Calu3 (cell line): ENCODE measurements at regions not wholly inside any gene's neighbourhood (a gene's known extent, or its start where the extent isn't known, plus 50 kb on each side); places are given as distances from the start of the nearest gene placed in this dataset.
"Not testable (repeated sequence)": the region's sequence is repeated elsewhere in the genome, so short reads cannot be mapped to it uniquely, and the experiment has no call there.

Experiments
- BruUV-seq: library from RNA; stranded (reverse); fragments of 400-500 nt; replicated peaks from 2 replicates; lab custom pipeline; 2021; lab: Mats Ljungman, UMichigan
- CTCF ChIA-PET: fragments of 300-600 bp; sonication (Branson Sonifier 250); formaldehyde crosslinking; loops from one replicate; lab custom pipeline; 2022; ENCODE audit warnings: antibody characterized with exemption; lab: Charles Lee
- DNase-seq: peaks from one replicate; pipeline ENCODE4 v3.0.0; 2022
- H3K27ac Mint-ChIP-seq: one replicate; pipeline ENCODE4 v1.8.0; 2022; ENCODE audit warnings: mixed read lengths; ENCODE audit not compliant: unreplicated experiment
- H3K27me3 Mint-ChIP-seq: one replicate; pipeline ENCODE4 v1.8.0; 2022; ENCODE audit warnings: mixed read lengths; ENCODE audit not compliant: unreplicated experiment
- H3K36me3 Mint-ChIP-seq: one replicate; pipeline ENCODE4 v1.8.0; 2022; ENCODE audit warnings: mild to moderate bottlenecking, moderate library complexity, mixed read lengths; ENCODE audit not compliant: insufficient read depth, unreplicated experiment
- H3K4me1 Mint-ChIP-seq: one replicate; pipeline ENCODE4 v1.8.0; 2022; ENCODE audit warnings: mild to moderate bottlenecking, low read depth, mixed read lengths; ENCODE audit not compliant: unreplicated experiment
- H3K4me3 Mint-ChIP-seq: one replicate; pipeline ENCODE4 v1.8.0; 2022; ENCODE audit warnings: mild to moderate bottlenecking, low read depth, moderate library complexity, mixed read lengths; ENCODE audit not compliant: unreplicated experiment
- H3K9me3 Mint-ChIP-seq: one replicate; pipeline ENCODE4 v1.8.0; 2022; ENCODE audit warnings: low read depth, mixed read lengths; ENCODE audit not compliant: unreplicated experiment
- intact Hi-C: fragments of 100-400 bp; cut with micrococcal nuclease; formaldehyde crosslinking; loops from one replicate; pipeline ENCODE4 v1.10.0; 2022; ENCODE audit not compliant: unreplicated experiment
- TF ChIP-seq, protein P1 (sequence below): fragments of 200-600 bp; IDR thresholded peaks from one replicate; pipeline ENCODE4 v1.8.0; 2022; ENCODE audit warnings: antibody characterized with exemption; ENCODE audit not compliant: unreplicated experiment

DNA sequence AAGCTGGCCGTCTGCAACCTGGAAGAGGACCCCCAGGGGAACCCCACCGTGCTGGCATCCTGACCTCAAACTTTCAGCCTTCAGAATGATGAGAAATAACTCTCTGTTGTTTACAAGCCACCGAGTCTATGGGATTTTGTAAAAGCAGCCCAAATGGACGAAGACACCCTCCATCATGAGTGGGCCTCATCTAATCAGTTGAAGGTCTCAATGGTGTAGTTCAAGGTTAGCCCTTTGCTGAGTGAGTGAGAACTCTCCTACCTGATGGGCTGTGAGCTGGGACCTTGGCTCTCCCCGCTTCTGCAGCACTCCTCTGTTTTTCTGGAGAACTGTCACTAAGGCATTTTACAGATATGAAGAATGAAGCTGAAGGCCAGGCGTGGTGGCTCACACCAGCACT, 325.9 kb upstream of the TNRC6C start:
- Mint-ChIP-seq H3K4me3 (no peak overlapping the region), H3K27ac (no peak overlapping the region), H3K36me3 (no peaks in the 10 kb centered on the region), H3K4me1 (no peaks in the 10 kb centered on the region), H3K9me3 (no peaks in the 10 kb centered on the region), H3K27me3 (peaks cover 66% of the 10 kb centered on the region)
- DNase-seq = no peak
- BruUV-seq = no TSS peak
- intact Hi-C loops = no loop called here
- TF ChIP-seq, protein P1, sequence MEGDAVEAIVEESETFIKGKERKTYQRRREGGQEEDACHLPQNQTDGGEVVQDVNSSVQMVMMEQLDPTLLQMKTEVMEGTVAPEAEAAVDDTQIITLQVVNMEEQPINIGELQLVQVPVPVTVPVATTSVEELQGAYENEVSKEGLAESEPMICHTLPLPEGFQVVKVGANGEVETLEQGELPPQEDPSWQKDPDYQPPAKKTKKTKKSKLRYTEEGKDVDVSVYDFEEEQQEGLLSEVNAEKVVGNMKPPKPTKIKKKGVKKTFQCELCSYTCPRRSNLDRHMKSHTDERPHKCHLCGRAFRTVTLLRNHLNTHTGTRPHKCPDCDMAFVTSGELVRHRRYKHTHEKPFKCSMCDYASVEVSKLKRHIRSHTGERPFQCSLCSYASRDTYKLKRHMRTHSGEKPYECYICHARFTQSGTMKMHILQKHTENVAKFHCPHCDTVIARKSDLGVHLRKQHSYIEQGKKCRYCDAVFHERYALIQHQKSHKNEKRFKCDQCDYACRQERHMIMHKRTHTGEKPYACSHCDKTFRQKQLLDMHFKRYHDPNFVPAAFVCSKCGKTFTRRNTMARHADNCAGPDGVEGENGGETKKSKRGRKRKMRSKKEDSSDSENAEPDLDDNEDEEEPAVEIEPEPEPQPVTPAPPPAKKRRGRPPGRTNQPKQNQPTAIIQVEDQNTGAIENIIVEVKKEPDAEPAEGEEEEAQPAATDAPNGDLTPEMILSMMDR = no peak
- CTCF ChIA-PET = no interaction called here

DNA sequence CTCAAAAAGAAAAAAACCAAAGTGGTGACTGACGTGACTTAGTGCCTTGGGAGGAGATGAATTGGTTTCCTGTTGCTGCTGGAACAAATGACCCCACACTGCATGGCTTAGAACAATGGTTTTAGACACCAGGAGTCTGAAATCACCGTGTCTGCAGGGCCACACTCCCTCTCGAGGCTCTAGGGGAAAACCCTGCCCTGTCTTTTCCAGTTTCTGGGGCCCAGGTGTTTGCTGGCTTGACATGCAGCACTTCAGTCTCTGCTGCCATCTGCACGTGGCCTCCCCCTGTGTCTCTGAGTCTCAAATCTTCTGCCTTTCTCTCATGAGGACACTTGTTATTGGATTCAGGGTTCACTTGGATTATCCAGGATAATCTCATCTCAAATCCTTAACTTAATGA, 323.8 kb upstream of the TNRC6C start:
- CTCF ChIA-PET = no interaction called here
- Mint-ChIP-seq H3K36me3 (no peaks in the 10 kb centered on the region), H3K9me3 (no peaks in the 10 kb centered on the region), H3K27me3 (peaks cover 66% of the 10 kb centered on the region), H3K4me1 (no peaks in the 10 kb centered on the region), H3K4me3 (no peak overlapping the region), H3K27ac (no peak overlapping the region)
- DNase-seq = no peak
- intact Hi-C loops = no loop called here
- BruUV-seq = no TSS peak
- TF ChIP-seq, protein P1 = no peak

DNA sequence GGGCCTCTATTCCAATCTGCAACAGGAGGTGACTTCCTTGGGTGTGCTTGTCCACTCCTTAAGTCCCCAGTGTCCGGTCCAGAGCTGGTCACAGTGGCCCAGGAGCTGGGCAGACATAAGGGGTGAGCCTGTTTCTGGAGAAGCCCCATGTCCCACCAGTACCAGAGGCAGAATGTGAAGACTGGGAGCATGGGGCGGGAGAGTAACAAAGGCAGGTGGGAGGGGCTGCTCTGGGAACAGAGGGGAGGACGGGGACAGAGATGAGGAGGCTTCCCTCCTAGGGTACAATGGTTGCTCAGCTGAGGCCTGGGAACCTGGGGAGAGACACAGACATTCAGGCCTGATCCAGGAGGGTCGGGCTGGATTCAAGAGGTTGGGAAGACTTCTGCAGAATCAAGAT, 323.3 kb upstream of the TNRC6C start:
- Mint-ChIP-seq H3K36me3 (no peaks in the 10 kb centered on the region), H3K4me3 (no peak overlapping the region), H3K4me1 (no peaks in the 10 kb centered on the region), H3K27ac (no peak overlapping the region), H3K27me3 (peaks cover 68% of the 10 kb centered on the region), H3K9me3 (no peaks in the 10 kb centered on the region)
- no peak for DNase-seq
- CTCF ChIA-PET = no interaction called here
- BruUV-seq = no TSS peak
- intact Hi-C loops = no loop called here
- TF ChIP-seq, protein P1 = no peak

DNA sequence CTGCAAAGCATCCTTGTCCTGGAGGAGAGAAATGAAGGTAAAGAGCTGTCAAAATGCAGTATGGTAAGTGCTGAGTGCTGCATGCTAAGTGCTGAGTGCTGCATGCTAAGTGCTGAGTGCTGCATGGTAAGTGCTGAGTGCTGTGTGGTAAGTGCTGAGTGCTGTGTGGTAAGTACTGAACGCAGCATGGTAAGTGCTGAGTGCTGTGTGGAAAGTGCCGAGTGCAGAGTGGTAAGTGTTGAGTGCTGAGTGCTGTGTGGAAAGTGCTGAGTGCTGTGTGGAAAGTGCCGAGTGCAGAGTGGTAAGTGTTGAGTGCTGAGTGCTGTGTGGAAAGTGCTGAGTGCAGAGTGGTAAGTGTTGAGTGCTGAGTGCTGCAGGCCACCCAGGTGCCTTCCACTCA, 322.7 kb upstream of the TNRC6C start:
- H3K9me3 Mint-ChIP-seq, CTCF ChIA-PET: not testable (repeated sequence)

DNA sequence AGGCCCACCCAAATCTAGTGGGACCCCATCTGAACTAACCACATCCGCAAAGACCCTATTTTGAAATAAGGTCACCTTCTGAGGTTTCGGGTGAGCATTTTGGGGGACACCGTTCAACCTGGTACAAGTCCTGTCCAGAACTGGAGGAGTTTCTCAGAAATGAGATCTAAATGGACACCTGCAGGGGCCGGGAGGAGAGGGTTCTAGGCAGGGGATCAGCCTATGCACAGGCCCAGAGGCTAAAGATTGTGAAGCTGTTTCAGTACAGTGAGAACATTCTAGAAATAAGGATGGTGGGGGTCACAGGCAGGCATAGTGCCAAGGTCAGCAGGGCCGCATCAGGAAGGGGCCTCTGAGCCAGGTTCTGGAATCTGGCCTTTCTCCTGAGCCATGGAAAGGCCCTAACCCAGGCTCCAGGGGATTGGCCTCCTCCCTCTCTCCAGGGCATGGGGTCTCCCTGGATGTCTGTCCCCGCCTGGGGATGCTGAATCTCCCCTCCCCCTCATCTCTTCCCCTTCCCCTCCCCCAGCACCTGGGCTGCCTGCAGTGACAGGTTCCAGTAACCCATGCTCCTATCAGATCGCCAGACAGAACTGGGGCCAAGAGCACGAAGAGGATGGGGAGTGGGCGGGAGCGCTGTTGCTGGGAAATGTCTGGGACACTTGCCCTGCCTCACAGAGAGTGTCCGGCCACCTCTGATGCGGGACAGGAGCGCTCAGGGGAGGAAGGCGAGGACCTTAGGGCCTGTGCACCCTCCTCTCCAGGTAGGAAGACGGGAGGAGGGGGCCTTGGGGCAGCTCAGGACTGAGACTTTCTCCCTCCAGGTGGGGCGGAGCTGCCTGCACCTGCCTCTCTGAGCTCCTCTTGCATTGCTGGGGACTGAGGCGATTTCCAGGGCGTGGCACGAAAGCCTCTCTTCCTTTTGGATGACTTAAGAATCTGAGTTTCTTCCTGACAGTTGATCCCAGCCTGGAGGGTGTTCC, 321.4 kb upstream of the TNRC6C start:
- Mint-ChIP-seq H3K4me3 (no peak overlapping the region), H3K27ac (no peak overlapping the region), H3K9me3 (no peaks in the 10 kb centered on the region), H3K36me3 (no peaks in the 10 kb centered on the region), H3K4me1 (no peaks in the 10 kb centered on the region), H3K27me3 (peaks cover 87% of the 10 kb centered on the region)
- TF ChIP-seq, protein P1 = no peak
- intact Hi-C loops = no loop called here
- BruUV-seq = no TSS peak
- CTCF ChIA-PET = no interaction called here
- no peak for DNase-seq

More for the DNA sequence above, 322.7 kb upstream of the TNRC6C start:
- DNase-seq, BruUV-seq, H3K36me3 Mint-ChIP-seq, H3K4me1 Mint-ChIP-seq, H3K4me3 Mint-ChIP-seq, intact Hi-C loops, H3K27ac Mint-ChIP-seq: not testable (repeated sequence)
- peaks cover 74% of the 10 kb centered on the region for H3K27me3 Mint-ChIP-seq
